Left forelimb (tissue), 1 donor: ENCODE measurements at regions not wholly inside any gene's neighbourhood (a gene's known extent, or its start where the extent isn't known, plus 50 kb on each side); places are given as distances from the start of the nearest gene placed in this dataset.

Source experiments
- DNase-seq: peaks from one replicate; pipeline ENCODE4 v3.0.0-alpha.2; 2018; ENCODE audit warnings: low spot score

DNA sequence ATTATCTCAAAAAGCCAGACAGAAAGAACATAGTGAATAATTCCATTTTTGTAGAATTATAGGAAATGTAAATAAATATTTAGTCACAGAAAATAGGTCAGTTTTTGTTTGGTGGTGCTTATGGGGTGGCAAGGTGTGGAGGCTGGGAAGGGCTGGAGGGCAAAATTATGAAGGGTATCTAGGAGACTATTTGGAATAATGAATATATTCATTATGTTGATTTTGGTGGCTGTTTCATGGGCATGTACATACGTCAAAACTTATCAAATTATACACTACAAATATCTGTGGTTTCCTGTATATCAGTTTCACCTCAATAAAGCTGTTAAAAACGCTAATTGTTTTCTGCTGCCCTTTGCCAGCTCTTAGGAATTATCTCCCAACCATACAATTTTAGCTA is 298.7 kb upstream of the GOLIM4 start:
- no peak for DNase-seq

DNA sequence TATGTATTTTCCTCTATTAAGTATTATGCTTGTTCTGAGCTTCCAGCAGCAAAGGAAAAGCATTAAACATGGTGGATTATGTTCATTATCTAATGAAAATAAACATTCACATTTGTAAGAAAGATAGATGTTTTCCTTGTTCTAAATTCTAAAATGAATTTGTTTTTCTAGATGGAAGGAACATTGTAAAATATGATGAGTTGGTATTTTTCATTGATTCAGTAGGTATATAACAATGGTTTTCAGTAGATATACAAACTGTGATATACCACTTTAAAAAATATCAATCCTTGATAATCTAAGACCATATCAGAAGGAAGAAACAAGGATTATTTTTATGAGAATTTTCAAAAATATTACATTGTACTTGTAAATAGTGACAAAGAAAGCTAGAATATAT is 290.6 kb upstream of the GOLIM4 start:
- no peak for DNase-seq

DNA sequence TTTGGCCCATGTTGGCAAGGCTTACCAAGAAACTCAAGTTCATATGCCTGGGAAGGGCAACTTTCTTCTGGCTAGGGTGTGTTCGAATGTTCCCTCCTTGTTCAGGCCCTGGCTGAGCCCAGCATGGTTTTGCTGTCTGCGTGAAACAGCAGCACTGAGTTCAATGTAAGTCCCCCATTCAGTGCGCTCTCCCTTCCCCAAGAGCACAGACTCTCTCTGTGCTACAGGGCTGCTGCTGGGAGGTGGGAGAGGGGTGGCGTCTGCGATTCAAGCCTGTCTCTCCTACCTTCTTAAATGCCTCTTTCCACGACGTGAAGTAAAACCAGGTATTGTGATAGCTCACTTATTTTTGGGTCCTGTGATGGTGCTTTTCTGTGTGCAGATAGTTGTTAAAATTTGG is 289.3 kb upstream of the GOLIM4 start:
- DNase-seq: no peak

DNA sequence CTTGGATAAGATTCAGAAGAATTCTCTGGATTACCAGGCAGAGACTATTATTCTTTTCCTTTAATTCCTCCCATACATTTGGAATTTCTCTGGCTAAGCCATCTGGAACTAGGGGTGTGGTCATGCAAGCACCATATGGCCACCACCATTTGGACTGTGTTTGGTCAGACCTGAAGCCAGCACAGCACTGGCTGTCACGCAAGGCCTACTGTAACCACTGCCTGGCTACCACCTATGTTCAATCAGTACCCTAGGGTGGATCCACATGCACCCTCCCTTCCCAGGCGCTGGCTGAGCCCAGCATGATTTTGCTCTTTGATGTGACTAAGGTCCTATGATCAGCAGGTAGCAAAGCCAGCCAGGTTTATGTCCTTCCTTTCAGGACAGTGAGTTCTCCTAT is 287.8 kb upstream of the GOLIM4 start:
- DNase-seq: no peak

DNA sequence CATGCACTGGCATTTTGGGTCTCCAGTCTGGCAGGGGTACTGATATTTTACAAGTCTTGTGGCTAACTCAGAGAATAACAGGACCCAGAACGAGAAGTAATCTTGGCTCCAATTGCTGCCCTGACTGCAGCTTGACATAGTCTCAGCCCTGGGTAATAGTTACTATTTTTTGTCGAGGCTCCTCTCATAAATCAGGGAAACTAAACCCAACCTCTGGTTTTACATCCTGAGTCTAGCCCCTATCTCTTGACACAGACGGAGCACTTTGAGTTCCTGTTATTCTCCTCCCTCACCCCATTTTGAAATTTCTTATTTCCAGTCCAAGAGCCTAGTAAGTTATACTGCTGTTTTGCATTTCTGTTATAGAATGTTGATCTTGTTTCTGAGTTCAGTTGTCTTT is 276.1 kb upstream of the GOLIM4 start:
- DNase-seq: no peak

DNA sequence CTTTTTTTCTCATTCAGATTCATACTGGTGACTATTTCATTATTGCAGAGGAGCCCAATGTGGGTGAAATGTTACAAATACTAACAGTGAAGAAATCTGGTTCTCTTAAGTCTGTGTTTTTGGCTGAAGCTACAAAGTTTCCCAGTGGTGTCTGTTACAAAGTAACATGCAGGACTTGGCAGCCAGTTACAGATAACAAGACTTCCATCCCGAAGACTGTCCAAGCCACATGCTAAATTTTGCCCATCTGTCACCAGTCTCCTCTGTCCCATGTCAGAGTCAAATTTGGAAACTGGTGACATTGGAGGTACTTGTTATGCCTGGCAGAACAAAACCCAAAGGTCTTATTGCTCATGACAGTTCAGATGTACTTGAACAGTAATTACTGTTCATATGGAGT is 269.2 kb upstream of the GOLIM4 start:
- no peak for DNase-seq

DNA sequence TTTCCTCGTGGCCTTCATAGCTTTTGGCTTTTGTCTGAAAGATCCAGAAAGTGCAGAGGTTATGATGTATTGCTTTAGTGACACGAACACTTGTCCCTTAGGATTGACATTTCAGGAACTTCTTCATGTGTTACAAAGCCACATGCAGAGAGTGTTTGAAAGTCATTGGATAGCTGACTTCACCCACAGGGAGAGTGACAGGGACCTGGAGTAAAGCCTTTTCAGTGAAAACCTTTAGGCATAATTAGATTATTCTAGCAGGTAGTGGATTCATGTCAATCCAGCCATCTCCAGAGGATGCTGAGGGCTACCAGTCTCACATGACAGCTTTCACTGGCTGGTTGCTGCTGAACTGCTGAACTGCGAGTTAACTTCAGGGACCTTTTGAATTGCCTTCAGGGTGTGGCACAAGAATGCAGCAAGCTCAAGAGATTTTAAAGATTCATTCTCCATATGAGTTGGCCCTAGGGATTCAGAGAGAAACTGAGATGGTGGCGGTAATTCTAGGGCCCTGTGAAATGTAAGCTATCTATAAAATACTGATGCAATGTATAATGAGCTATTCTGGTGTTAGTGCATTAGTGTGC is 267.0 kb upstream of the GOLIM4 start:
- DNase-seq: no peak

DNA sequence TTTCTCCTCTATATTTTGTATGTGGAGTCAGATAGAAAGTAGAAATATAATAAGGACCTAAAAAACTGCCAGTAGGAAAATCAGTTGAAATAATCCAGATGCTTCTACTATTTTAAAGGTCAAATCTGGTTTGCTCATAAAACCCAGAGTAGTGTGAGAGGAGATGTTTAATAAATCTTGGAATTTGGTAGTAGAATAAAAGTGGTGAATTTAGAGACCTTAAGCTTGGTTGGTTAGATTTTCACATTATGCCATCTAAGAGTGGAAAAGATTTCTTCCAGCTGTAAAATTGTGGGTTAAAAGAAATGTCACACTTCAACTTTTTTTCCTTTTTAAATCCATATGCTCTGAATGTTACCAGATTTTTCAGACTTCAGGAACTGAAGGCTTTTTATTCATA is 266.4 kb upstream of the GOLIM4 start:
- no peak for DNase-seq

DNA sequence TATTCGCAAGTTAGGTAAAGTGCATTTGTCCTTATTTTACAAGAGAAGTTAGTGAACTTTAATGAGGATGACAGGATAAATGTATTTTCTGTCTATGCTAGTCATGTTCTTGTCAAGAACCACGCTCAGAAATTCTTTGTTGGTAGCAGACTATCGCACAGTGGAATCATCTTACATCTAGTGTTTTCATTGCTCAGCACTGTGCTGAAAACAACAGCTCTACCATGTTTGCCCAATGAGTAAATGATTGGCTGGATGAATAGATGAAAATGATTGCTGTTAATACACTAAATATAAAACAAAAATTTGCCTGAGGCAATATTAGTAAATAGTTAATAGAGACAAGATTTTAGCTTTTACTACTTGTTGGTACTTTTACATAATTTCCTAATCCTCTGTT is 265.3 kb upstream of the GOLIM4 start:
- DNase-seq: no peak

DNA sequence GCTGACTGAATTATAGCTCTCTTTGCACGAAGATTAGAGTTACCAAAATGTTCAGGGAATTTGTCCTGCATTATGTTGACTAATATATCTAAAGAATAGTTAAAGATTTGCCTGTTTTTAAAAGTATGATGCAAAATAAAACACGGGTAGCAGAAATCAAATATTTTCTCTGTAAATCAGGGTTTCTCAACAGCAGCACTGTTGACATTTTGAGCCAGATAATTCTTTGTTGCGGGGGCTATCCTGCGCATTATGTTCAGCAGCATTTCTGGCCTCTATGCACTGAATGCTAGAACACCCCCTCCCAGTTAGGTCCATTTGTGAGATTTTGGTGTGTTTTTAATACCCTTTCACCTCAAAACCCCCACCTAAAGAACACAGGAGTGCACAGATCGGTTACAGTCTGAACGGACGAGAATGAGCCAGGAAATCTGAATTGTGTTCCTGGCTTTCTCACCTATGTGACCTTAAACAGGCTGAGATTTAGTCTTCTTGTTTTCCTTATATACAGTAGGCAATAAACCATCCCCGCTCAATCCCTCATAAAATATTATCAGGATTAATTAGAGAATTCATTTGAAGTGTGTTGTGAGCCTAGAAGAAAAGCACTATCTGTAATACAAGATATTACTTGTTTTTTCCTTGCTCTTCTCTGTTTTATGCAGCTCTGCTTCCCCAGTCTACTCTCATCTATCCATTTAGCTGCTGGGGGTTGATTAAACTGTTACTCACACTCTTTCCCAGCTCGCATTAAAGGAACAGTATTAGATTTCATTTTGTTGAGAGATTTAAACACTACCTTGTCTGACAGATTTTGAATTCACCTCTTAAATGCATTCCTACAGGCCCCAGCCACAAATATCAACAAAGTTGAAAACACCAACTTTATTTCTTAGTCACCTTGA is 247.5 kb upstream of the GOLIM4 start:
- no peak for DNase-seq

DNA sequence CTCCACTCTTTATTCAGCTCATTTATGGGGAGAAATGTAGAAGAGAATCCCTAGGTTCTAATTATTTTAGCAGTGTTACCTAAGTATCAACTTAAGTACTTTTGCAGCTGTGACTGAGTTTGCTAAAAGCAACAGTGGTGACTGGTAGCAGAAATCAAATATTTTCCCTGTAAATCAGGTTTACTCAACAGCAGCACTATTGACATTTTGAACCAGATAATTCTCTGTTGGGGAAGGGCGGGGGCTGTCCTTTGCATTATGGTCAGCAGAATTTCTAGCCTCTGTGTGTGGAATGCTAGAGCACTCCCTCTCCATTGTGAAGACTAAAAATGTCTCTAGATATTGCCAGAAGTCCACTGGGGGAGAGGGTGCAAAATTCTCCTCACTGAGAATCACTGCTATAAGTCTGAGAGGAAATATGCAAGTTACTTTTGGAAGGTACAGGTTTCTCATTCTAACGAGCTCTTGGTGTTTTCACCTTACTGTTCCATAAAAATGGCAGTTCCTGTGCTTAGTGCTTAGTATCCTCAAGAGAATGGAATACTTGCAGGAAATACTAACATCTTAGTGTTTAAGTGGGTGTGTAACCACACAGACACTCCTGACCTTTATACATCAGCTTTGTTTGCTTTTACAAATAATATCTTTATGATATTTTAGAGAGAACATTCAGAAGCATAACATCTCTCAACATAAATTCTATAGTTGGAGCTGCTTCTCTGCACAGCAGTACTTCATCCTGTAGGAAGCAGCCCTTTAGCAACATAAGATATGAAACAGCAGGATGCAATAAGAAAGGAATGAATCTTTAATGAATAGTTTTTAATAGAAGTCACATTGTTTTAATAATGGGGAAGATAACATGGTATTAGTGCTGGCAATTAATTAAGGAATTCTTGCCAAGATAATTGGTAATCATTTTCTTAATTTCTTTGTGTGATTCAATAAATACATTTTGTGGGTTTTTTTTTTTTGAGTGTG is 246.5 kb upstream of the GOLIM4 start:
- DNase-seq: no peak

DNA sequence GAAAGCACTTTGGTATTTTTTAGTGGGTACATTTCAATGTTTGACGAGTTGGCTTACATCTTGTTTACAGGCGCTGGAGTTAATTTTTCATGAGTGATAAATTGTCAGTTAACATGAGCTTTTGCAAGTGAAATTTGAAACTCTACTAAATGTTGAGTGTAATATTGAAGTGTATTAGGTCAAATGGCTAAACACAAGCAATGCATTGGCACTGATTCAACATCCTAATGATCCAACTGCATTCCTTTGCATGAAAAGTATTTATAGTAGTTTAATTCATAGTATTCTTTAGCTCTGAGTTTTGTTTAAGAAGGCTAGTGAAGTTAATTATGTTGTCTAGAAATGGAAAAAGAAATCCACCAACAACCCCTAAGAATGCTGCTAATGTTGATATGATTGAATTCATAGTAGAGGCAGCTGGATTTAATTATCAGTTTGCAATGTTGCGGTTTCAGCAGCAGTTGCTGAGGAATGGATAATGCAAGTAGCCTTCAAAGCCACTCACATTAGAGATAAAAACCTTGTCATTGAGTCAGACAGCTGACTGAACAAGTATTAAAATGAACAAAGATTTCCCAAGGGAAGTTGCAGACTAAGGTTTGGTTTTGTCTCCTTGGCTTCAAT is 245.6 kb upstream of the GOLIM4 start:
- DNase-seq: no peak

DNA sequence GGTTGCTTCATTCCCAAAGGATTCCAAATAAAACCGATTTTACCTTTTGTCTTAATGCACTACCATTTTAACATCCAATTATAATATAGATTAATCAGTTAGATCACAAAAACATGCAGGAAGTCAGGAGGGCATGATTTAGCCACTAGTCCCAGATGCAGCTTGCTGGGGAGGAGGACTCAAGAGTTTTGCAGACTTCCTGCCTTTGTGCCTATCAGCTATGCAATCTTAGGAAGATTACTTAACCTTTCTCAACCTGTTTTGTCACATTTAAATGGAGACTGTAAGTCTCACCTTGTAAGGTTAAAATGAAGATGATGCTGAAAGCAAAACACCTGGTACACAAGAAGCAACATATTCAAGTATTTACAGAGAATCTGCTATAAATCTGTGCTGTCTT is 242.4 kb upstream of the GOLIM4 start:
- DNase-seq: no peak

DNA sequence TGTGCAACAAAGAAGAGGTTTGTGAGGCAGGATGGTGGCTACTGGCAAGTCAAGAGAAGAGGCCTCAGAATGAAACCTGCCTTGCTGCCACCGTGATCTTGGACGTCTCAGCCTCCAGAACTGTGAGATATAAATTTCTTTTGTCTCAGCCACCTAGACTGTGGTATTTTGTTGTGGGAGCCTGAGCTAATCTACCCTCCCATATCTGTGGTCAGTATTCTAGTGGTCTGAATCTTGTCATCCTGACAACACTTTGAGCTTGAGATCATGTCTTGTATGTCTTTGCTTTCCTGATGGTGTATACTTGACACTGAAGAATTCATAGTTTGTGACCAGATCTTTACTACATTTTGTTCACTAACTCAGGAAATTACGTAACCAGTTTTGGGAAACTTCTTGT is 240.6 kb upstream of the GOLIM4 start:
- DNase-seq: no peak

DNA sequence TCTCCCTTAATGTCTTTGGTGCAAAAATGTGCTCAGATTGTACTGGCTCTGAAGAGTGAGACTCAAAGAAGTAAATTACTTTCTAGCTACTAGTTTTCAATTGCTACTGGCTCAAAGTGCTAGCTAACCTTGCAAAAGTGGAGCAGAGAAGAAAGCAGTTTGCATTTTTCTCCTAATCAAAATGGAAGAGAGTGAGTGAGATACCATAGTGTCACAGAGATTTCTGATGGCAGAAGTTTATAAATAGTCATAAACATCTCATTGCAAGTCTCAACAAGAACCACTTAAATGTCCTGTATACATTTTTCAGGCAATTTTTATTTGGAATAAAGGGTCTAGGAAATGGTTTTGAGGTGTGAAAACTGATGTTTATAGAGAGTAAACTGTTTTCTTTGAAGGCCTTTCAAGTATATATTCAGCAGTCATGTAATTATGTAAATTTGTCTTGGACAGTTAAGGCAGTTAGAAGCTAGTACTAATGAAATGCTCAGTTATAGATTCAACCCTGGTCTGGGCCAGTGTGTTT is 237.7 kb upstream of the GOLIM4 start:
- DNase-seq: no peak

DNA sequence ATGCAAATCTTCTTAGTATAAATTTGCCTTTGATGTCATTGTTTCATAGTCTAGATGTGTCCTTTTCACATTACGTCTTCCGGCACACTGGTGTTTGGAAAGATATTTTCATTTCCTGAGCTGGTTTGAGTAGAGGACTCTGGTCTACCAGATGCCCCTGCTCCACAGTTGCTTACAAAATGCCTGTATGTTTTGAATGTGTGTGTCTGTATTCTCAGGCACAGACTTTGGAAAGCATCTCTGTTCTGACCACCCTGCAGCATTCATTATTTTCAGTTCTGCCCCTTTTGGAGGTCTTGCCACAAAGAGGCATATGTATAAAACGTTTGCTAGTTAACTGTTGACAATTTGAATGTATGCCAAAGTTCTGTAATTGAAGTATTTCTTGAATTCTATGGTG is 236.0 kb upstream of the GOLIM4 start:
- DNase-seq: no peak

DNA sequence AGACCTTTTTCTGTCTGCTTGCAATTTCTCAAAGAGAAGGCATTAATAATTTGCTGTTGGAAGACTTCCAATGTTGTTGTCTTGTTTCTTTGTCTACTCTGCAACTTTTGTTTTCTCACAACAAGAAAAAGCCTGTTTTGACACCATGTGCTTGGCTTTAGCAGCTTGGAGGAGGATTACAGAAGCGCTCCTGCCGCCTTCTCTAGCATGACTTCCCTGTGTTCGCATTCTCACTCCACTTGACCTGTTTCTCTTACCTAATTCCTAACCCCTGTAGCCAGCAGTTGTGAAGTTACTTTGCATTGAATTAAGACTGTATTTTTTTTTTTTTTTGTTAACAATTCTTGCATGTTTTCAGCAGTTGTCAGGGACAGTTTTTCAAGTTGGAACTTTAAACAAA is 235.3 kb upstream of the GOLIM4 start:
- no peak for DNase-seq

DNA sequence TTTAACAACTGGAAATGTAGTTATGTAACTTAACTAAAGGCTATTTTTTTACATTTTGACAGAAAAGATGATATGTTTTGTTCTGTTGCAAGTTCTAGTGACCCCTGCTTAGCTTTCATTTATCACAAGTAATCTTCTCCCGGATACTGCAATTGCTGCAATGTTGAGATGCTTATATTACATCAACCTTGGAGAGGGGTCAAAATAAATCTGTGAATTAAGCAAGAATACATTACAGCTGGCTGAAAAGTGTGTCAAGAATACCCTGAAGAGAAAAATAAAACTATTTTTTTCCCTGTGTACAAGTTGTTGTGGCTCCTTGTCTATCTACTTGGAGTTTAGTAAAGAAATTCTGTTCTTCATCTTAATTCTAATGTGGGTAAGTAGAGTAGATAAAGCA is 232.1 kb upstream of the GOLIM4 start:
- no peak for DNase-seq

DNA sequence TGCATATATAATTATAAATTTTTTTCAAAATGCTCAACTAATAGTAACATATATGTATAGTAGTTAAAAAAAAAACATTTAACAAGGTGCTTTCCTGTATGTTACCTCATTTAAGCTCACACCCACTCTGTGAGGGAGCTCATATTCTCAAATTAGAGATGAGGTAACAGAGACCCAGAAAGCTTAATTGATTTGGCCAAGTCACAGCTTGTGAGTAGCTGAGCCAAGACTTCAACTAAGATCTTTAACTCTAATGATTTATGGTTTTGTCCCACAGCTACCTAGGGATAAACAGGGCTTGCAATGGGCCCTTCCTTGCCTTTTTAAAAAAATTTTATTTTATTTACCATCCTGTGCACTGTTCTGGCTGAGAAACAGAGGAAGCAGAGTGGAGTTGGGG is 230.0 kb upstream of the GOLIM4 start:
- no peak for DNase-seq

DNA sequence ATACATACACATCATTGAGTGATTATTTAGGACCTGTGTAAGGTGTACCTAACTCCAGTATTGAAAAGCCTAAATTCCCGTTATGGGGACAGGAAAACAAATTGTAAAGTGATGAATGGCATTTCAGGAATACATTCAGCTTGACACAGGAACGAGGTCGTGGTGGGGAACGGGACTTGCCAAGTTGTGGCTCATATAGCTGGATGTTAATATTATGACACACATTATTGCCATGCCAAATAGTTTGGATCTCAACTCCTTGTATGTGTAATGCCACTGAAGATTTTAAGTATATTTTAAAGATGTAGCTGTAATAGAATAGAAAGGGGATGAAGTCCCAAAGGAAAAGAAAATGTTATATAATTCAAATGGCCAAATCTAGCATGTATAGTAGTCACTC is 227.2 kb upstream of the GOLIM4 start:
- no peak for DNase-seq

DNA sequence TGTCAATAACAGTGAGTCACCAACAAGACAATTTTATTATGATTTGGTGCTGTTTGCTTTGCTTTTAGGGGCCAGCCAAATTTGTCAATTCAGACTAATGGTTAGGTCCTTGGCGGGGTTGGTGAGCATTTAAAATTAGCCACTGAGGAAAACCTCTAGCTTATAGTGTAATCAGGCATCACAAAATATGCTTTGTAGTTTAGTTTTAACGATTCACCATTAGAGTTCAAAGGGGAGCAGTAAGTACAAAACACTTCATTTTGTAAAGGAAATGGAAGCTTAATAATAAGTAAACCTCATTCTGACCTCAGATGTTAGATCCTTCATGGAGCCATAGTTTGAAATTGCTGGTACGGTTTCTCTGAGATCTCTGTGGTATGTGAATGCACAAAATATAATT is 218.4 kb upstream of the GOLIM4 start:
- no peak for DNase-seq

DNA sequence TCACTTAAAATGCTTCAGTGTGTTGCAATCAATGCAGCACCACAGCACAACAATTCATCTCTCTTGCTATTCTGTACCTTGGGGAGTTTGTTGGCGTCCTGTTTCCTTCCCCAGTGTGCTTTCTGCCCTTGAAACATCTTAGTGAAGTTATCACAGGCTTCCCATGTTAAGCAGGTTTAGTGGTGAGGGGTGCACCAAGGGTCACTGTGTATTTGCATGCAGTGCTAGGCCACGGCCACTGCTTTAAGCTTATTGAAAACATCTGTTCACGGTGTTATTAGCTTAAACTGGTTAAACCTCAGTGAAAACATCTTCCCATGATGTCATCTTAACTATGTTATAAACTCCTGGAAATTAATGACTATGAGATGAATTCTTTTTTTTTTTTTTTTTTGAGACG is 217.3 kb upstream of the GOLIM4 start:
- DNase-seq: no peak
